ENCODE measurements at regions not wholly inside any gene's neighbourhood (a gene's known extent, or its start where the extent isn't known, plus 50 kb on each side); places are given as distances from the start of the nearest gene placed in this dataset.

GRCh38 chr13:29918845-29919244 is 68.4 kb upstream of the UBL3 start:
- POLR2A ChIA-PET = no interaction called here

GRCh38 chr13:29917650-29918049 is 67.2 kb upstream of the UBL3 start:
- intact Hi-C loops (cut with micrococcal nuclease; ENCODE audit: unreplicated experiment) = no loop called here
- no peak overlapping the region for H3K4me2 ChIP-seq (ENCODE audit: low read length)
- no peaks in the 10 kb centered on the region for H3K9me2 ChIP-seq (ENCODE audit: insufficient read depth, low read length)
- H3K36me3 ChIP-seq (ENCODE audit: insufficient read depth, low read length) = no peaks in the 10 kb centered on the region
- H3K4me1 ChIP-seq (ENCODE audit: insufficient read depth, low read length, poor library complexity, severe bottlenecking) = no peaks in the 10 kb centered on the region
- H3K27ac ChIP-seq (ENCODE audit: low read depth, low read length, poor library complexity, severe bottlenecking) = no peak overlapping the region
- no peak for DNase-seq (ENCODE audit: low spot score)
- ChIA-PET POLR2A (no interaction called here), CTCF (ENCODE audit: unreplicated experiment) (no interaction called here)
- no peaks in the 10 kb centered on the region for H4K20me1 ChIP-seq (ENCODE audit: insufficient read depth, low read length)
- no TSS peak for BruUV-seq (replicated peaks)
- no peaks in the 10 kb centered on the region for H3K79me2 ChIP-seq (ENCODE audit: insufficient read depth, low read depth, low read length)
- TF ChIP-seq CTCF (conservative IDR thresholded peaks at IDR 0.05; ENCODE audit: low read length) (no peak), EZH2phosphoT487 (IDR thresholded peaks at IDR 0.05; ENCODE audit: borderline replicate concordance, low read depth, low read length) (no peak)
- H3K9me3 ChIP-seq (ENCODE audit: low read length) = no peaks in the 10 kb centered on the region
- H2AFZ ChIP-seq (ENCODE audit: low read length) = no peak overlapping the region
- H3K4me3 ChIP-seq (ENCODE audit: low read depth, low read length, poor library complexity, severe bottlenecking) = no peak overlapping the region

More at GRCh38 chr13:29918845-29919244, 68.4 kb upstream of the UBL3 start:
- no peaks in the 10 kb centered on the region for H3K4me1 ChIP-seq (ENCODE audit: insufficient read depth, low read length, poor library complexity, severe bottlenecking)
- H3K27ac ChIP-seq (ENCODE audit: low read depth, low read length, poor library complexity, severe bottlenecking) = no peak overlapping the region
- H4K20me1 ChIP-seq (ENCODE audit: insufficient read depth, low read length) = no peaks in the 10 kb centered on the region
- no peaks in the 10 kb centered on the region for H3K36me3 ChIP-seq (ENCODE audit: insufficient read depth, low read length)
- H3K9me3 ChIP-seq (ENCODE audit: low read length) = no peaks in the 10 kb centered on the region
- no TSS peak for BruUV-seq (replicated peaks)
- H2AFZ ChIP-seq (ENCODE audit: low read length) = no peak overlapping the region
- H3K9me2 ChIP-seq (ENCODE audit: insufficient read depth, low read length) = no peaks in the 10 kb centered on the region
- no peak for DNase-seq (ENCODE audit: low spot score)
- no peak for TF ChIP-seq EZH2phosphoT487 (IDR thresholded peaks at IDR 0.05; ENCODE audit: borderline replicate concordance, low read depth, low read length)
- no peak for TF ChIP-seq CTCF (conservative IDR thresholded peaks at IDR 0.05; ENCODE audit: low read length)
- no peak overlapping the region for H3K4me2 ChIP-seq (ENCODE audit: low read length)
- CTCF ChIA-PET (ENCODE audit: unreplicated experiment) = no interaction called here
- intact Hi-C loops (cut with micrococcal nuclease; ENCODE audit: unreplicated experiment) = no loop called here
- H3K4me3 ChIP-seq (ENCODE audit: low read depth, low read length, poor library complexity, severe bottlenecking) = no peak overlapping the region
- no peaks in the 10 kb centered on the region for H3K79me2 ChIP-seq (ENCODE audit: insufficient read depth, low read depth, low read length)

GRCh38 chr13:29914581-29914980 is 64.2 kb upstream of the UBL3 start:
- POLR2A ChIA-PET = no interaction called here
- H4K20me1 ChIP-seq (ENCODE audit: insufficient read depth, low read length) = no peaks in the 10 kb centered on the region
- no peak for DNase-seq (ENCODE audit: low spot score)
- intact Hi-C loops (cut with micrococcal nuclease; ENCODE audit: unreplicated experiment) = no loop called here
- H3K9me3 ChIP-seq (ENCODE audit: low read length) = no peaks in the 10 kb centered on the region
- H2AFZ ChIP-seq (ENCODE audit: low read length) = no peak overlapping the region
- CTCF ChIA-PET (ENCODE audit: unreplicated experiment) = interaction anchor here (0.6 kb wide), 1 partner anchor 10 kb away, joined by 3 read pairs; no protein-coding TSS in a partner anchor
- no peaks in the 10 kb centered on the region for H3K79me2 ChIP-seq (ENCODE audit: insufficient read depth, low read depth, low read length)
- H3K9me2 ChIP-seq (ENCODE audit: insufficient read depth, low read length) = no peaks in the 10 kb centered on the region
- H3K4me3 ChIP-seq (ENCODE audit: low read depth, low read length, poor library complexity, severe bottlenecking) = no peak overlapping the region
- no peak overlapping the region for H3K4me2 ChIP-seq (ENCODE audit: low read length)
- H3K27ac ChIP-seq (ENCODE audit: low read depth, low read length, poor library complexity, severe bottlenecking) = no peak overlapping the region
- no TSS peak for BruUV-seq (replicated peaks)
- no peaks in the 10 kb centered on the region for H3K36me3 ChIP-seq (ENCODE audit: insufficient read depth, low read length)
- TF ChIP-seq CTCF (conservative IDR thresholded peaks at IDR 0.05; ENCODE audit: low read length) (no peak), EZH2phosphoT487 (IDR thresholded peaks at IDR 0.05; ENCODE audit: borderline replicate concordance, low read depth, low read length) (no peak)
- H3K4me1 ChIP-seq (ENCODE audit: insufficient read depth, low read length, poor library complexity, severe bottlenecking) = no peaks in the 10 kb centered on the region

Measured in OCI-LY7 (cell line).